GM12873 (cell line): ENCODE measurements at regions not wholly inside any gene's neighbourhood (a gene's known extent, or its start where the extent isn't known, plus 50 kb on each side); places are given as distances from the start of the nearest gene placed in this dataset.

Experiments
- TF ChIP-seq, protein P1 (sequence below): IDR thresholded peaks from 2 replicates; pipeline ENCODE4 v1.5.1; 2012; ENCODE audit warnings: low read depth, mild to moderate bottlenecking, moderate library complexity, low read length, control low read depth; ENCODE audit not compliant: insufficient read depth; ENCODE audit errors: missing control alignments

DNA sequence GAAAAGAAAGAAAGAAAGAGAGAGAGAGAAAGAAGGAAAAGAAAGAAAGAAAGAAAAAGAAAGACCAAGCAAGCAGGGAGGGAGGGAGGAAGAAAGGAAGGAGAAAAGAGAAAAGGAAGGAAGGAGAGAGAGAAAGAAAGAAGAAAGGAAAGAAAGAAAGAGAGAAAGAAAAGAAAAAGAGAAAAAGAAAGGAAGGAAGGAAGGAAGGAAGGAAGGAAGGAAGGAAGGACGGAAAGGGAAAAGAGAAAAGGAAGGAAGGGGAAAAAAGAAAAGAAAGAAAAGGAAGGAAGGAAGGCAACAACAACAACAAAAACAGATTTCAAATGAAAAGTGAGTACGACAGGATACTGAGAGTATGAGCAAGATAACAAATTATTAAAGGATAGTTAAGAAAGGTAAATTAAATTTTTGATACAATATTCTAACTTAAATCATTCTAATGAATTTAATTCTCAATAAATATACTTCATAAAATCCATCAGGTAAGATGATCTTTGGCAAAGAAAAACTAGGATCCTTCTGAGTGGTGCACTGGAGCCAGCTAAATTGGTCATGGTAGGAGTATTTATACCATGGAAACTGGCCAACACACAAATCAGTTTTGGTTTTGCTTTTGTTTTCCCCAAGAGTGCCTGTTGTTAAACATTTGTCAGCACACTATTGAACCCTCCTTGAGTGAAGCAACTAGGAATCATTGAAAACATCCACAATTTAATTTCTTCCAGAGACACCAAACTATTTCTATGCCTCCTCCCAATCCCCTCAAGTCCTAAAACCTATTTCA lies 56.1 kb upstream of the DYRK2 start:
- TF ChIP-seq, protein P1, sequence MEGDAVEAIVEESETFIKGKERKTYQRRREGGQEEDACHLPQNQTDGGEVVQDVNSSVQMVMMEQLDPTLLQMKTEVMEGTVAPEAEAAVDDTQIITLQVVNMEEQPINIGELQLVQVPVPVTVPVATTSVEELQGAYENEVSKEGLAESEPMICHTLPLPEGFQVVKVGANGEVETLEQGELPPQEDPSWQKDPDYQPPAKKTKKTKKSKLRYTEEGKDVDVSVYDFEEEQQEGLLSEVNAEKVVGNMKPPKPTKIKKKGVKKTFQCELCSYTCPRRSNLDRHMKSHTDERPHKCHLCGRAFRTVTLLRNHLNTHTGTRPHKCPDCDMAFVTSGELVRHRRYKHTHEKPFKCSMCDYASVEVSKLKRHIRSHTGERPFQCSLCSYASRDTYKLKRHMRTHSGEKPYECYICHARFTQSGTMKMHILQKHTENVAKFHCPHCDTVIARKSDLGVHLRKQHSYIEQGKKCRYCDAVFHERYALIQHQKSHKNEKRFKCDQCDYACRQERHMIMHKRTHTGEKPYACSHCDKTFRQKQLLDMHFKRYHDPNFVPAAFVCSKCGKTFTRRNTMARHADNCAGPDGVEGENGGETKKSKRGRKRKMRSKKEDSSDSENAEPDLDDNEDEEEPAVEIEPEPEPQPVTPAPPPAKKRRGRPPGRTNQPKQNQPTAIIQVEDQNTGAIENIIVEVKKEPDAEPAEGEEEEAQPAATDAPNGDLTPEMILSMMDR, result no peak

DNA sequence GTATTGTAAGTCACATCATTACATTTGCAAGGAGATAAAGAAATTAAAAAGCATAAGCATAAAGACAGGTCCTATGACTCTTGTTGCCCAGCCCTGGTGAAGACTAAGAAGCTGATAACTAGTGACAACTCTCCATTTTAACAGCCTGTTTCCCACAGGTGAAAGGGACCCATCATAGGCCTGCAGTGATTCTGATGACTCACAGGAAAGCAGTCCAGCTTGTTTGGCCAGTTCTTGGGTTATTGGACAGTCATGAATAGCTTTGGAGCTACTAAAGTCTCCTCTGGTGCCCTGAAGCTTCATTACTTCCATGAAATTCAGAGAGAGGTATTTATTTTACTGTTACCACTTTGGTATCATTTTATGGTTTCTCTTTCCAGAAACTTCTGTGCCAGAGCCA lies 55.5 kb upstream of the DYRK2 start:
- TF ChIP-seq, protein P1, result no peak

DNA sequence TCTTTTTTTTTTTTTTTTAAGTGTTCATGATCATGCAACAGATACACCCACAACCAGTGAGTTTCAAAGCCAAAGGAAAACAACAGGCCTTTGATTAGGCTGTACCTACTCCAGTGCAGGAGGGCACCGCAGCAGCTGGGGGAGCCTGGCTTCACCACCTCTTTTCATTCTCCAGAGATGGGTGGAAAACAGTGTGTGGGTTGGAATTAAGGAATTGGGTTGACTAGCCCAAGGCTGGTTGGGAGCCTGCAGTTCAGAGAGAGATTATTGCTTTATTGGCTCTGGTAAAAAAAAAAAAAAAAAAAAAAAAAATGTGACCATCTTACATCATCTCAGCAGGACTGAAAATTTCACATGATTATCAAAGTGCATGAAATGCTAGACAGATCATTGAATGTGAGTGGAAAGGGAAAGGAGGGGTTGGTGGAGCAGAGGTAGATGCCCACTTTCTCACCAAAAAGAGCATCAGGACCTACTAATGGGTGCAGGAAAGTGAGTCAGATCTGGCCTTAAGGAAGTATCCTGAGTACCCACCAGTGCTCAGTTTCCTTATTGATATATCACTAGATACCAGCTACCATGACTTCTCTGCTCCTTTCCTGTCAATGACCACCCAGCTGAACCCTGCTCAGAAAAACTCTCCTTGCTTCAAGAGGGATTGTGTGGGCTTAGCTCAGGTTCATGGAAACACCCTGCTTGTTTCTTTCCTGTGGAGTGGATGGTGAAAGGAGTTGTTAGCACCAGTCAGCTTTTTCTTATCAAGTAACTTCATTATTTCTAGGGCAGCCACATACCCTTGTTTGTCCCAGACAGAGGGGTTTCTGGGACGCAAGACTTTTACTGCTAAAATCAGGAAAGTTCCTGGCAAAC lies 54.8 kb upstream of the DYRK2 start:
- TF ChIP-seq, protein P1, result no peak

DNA sequence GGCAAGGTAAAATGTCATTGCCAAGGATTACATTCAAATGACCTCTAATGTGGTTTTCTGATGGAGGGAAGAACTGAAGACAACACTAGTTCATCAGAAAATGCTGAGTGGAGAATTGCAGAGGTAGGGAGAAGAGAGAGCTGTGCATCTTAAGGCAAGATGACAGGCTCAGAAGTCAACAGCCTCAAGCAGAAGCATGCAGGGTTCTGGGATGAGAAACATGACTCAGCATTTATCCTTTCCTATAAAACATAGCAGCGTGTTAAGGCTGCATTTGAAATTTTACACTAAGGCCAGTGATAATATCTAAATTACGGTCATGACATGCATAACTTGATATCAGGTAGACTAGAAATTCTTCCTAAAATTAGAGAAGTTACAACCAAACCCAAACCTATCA lies 53.7 kb upstream of the DYRK2 start:
- TF ChIP-seq, protein P1, result no peak

DNA sequence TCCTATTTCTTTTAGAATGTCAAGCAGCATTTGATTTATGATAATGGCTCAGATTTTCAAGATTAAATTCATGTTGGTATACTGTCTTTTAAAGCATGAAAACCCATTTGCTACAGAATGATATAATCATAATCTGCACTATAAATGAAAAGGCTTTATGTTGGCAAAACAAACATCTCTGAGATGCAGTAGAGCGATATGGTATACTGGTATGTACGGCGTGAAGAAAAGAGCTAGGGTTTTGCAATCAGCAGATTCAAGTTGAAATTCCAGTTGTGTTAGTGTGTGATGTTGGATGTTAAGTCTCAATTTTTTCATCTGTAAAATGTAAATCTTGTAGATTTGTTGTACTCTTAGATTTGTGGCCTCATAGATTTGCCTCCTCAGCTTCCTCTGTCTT lies 53.2 kb upstream of the DYRK2 start:
- TF ChIP-seq, protein P1, result no peak

DNA sequence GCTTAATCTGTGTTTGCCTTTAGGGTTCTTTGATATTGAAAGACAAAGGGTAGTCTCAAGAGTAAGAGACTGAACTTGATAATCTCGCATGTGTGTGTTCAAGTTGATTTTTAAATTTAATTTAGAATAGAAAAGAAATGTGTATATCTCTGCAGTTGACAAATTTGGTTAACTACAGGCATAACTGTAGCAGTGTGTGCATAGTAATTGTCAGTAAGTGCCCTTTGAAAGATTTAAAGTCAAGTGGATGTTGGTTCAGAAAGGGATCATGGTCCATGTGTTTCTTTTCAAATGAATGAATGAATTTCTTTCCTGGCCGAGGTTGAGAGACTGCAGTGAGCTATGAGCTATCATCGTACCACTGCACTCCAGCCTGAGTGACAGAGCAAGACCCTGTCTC lies 49.9 kb upstream of the DYRK2 start:
- TF ChIP-seq, protein P1, result no peak
